Stimulated activated naive B cell treated with anti-CD40 and anti-IgM and Interleukin-4, amounts not matched to agents 10 μg/mL and 1 μg/mL and 100 μg/mL, for 72 hours (primary cell): ENCODE measurements at regions not wholly inside any gene's neighbourhood (a gene's known extent, or its start where the extent isn't known, plus 50 kb on each side); places are given as distances from the start of the nearest gene placed in this dataset.
"Not testable (repeated sequence)": the region's sequence is repeated elsewhere in the genome, so short reads cannot be mapped to it uniquely, and the experiment has no call there.

ENCODE experiments used
- ATAC-seq, 2 donors: fragments of 150-1000 bp; cut with Tn5 transposase; replicated peaks; 2 replicates each; pipeline ENCODE4 v1.10.0; 2021; ENCODE audit warnings: moderate library complexity in 1 of 2
- DNase-seq: peaks from one replicate; pipeline ENCODE4 v3.0.0; 2021
- H3K27ac Mint-ChIP-seq: one replicate; pipeline ENCODE4 v1.8.0; 2022; ENCODE audit warnings: mild to moderate bottlenecking, mixed read lengths
- H3K27me3 Mint-ChIP-seq, 2 donors: one replicate each; pipeline ENCODE4 v1.8.0; 2022; ENCODE audit warnings: mixed read lengths in 2 of 2
- H3K36me3 Mint-ChIP-seq, 2 donors: one replicate each; pipeline ENCODE4 v1.8.0; 2022; ENCODE audit warnings: mixed read lengths in 2 of 2, mild to moderate bottlenecking in 1 of 2
- H3K4me1 Mint-ChIP-seq, 2 donors: one replicate each; pipeline ENCODE4 v1.8.0; 2022; ENCODE audit warnings: mixed read lengths in 2 of 2, mild to moderate bottlenecking in 1 of 2
- H3K4me3 Mint-ChIP-seq, 2 donors: one replicate each; pipeline ENCODE4 v1.8.0; 2022; ENCODE audit warnings: mild to moderate bottlenecking in 2 of 2, mixed read lengths in 2 of 2, moderate library complexity in 1 of 2
- H3K9me3 Mint-ChIP-seq, 2 donors: one replicate each; pipeline ENCODE4 v1.8.0; 2022; ENCODE audit warnings: mixed read lengths in 2 of 2, mild to moderate bottlenecking in 1 of 2

- DNase-seq (no peak), ATAC-seq (no peak)
- H3K27me3 Mint-ChIP-seq = no peaks in the 10 kb centered on the region
- H3K36me3 Mint-ChIP-seq = no peaks in the 10 kb centered on the region
- H3K9me3 Mint-ChIP-seq = no peaks in the 10 kb centered on the region
- no peak overlapping the region for H3K4me3 Mint-ChIP-seq
- no peaks in the 10 kb centered on the region for H3K4me1 Mint-ChIP-seq
- no peak overlapping the region for H3K27ac Mint-ChIP-seq
Observed at GRCh38 chr4:109378511-109378910, 55.1 kb upstream of the SEC24B start.

DNA sequence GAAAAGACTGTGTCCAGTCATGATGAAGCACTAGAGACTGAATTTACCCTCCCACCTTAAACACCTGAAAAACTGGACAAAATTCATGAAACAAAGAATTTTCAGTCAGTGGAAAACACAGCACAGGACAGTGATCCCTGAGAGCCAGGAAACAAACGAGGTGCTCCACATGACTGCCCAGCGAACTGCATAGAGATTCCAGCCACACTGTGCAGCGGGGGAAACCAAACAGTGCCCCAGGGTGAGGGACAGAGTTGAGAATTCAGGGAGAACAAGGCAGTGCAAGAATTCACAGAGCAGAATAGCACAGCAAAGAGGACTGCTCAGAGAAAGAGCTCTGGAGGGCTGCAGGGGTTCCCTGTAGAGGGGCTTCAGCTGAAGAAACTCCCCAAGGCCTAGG lies 55.5 kb upstream of the SEC24B start:
- ATAC-seq (no peak), DNase-seq (no peak)
- Mint-ChIP-seq H3K36me3 (no peaks in the 10 kb centered on the region), H3K9me3 (no peaks in the 10 kb centered on the region), H3K27ac (no peak overlapping the region), H3K27me3 (no peaks in the 10 kb centered on the region), H3K4me3 (no peak overlapping the region), H3K4me1 (no peaks in the 10 kb centered on the region)

- Mint-ChIP-seq H3K36me3 (no peaks in the 10 kb centered on the region), H3K4me3 (no peak overlapping the region), H3K27ac (no peak overlapping the region), H3K4me1 (no peaks in the 10 kb centered on the region), H3K27me3 (peaks cover 0 to 6% of the 10 kb centered on the region in 2 donors), H3K9me3 (no peaks in the 10 kb centered on the region)
- DNase-seq = no peak
- ATAC-seq = no peak
Observed at GRCh38 chr4:109375778-109376414, 57.7 kb upstream of the SEC24B start.

DNA sequence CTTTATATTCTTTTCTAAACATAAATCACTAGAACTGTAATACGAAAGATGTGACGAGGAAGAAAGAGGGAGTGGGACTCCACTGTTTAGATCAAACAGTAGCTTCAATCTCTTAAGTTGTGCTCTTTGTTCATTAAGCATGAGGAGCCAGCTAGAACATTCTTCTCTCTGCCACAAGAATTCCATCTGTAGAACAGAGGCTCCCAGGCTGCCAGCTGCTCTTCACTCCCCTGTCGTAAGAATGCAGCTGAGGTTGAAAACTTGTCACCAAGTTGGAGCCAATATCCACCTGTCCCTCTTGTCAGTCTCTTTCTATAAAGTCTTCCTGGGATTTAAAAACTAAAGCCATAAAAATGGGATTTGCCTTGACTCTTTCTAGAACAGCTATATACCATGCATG lies 65.0 kb upstream of the SEC24B start:
- peaks cover 8 to 16% of the 10 kb centered on the region in 2 donors for H3K27me3 Mint-ChIP-seq
- H3K4me1 Mint-ChIP-seq = no peaks in the 10 kb centered on the region
- no peak overlapping the region for H3K27ac Mint-ChIP-seq
- H3K4me3 Mint-ChIP-seq = no peak overlapping the region
- DNase-seq (no peak), ATAC-seq (no peak)
- no peaks in the 10 kb centered on the region for H3K9me3 Mint-ChIP-seq
- no peaks in the 10 kb centered on the region for H3K36me3 Mint-ChIP-seq

DNA sequence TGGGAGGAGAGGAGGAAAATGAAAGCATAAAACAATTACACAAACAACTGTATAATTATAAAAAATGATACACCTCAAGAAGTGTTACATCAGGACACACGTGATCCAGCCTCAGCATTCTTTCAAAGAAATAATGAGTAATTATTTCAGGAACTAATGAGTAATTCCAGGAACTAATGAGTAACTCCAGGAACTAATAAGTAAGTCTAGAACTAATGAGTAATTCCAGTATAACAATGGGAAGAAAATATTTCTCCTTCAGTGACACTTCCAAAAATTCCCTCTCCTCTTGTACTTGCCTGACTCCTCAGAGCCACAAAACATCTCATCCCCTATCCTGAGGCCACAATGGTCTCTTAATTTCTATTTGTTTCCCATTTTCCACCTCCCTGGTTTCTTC lies 63.5 kb upstream of the COL25A1 start:
- H3K9me3 Mint-ChIP-seq = no peaks in the 10 kb centered on the region
- no peaks in the 10 kb centered on the region for H3K4me1 Mint-ChIP-seq
- H3K27me3 Mint-ChIP-seq = peaks cover 8 to 12% of the 10 kb centered on the region in 2 donors
- no peak for DNase-seq
- H3K27ac Mint-ChIP-seq = no peak overlapping the region
- no peaks in the 10 kb centered on the region for H3K36me3 Mint-ChIP-seq
- ATAC-seq = no peak
- no peak overlapping the region for H3K4me3 Mint-ChIP-seq

DNA sequence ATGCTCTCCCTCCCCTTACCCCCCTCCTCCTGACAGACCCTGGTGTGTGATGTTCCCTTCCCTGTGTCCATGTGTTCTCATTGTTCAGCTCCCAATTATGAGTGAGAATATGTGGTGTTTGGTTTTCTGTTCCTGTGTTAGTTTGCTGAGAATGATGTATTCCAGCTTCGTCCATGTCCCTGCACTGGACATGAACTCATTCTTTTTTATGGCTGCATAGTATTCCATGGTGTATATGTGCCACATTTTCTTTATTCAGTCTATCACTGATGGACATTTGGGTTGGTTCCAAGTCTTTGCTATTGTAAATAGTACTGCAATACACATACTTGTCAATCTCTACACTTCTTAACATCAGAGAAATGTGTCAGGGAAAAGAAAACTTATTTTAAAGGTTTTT lies 62.8 kb upstream of the COL25A1 start:
- DNase-seq, H3K9me3 Mint-ChIP-seq, ATAC-seq, H3K4me3 Mint-ChIP-seq, H3K27ac Mint-ChIP-seq, H3K36me3 Mint-ChIP-seq, H3K4me1 Mint-ChIP-seq: not testable (repeated sequence)
- H3K27me3 Mint-ChIP-seq = peaks cover 8 to 14% of the 10 kb centered on the region in 2 donors

- no peak for DNase-seq
- peak; percentile 56 to 65 for ATAC-seq
- H3K27me3 Mint-ChIP-seq = peaks cover 8 to 20% of the 10 kb centered on the region in 2 donors
- H3K4me1 Mint-ChIP-seq = peaks cover 2 to 4% of the 10 kb centered on the region in 2 donors
- no peaks in the 10 kb centered on the region for H3K36me3 Mint-ChIP-seq
- H3K27ac Mint-ChIP-seq = no peak overlapping the region
- H3K9me3 Mint-ChIP-seq = no peaks in the 10 kb centered on the region
- H3K4me3 Mint-ChIP-seq = no peak overlapping the region
Observed at GRCh38 chr4:109359040-109359646, 56.7 kb upstream of the COL25A1 start.

- no peak for ATAC-seq
- no peak overlapping the region for H3K4me3 Mint-ChIP-seq
- H3K27me3 Mint-ChIP-seq = peaks cover 8 to 32% of the 10 kb centered on the region in 2 donors
Observed at GRCh38 chr4:109355835-109356234, 53.4 kb upstream of the COL25A1 start.

GRCh38 chr4:109352941-109353340 lies 50.5 kb upstream of the COL25A1 start:
- peaks cover 11 to 35% of the 10 kb centered on the region in 2 donors for H3K27me3 Mint-ChIP-seq
- H3K27ac Mint-ChIP-seq = no peak overlapping the region
- no peaks in the 10 kb centered on the region for H3K36me3 Mint-ChIP-seq
- H3K4me3 Mint-ChIP-seq = no peak overlapping the region
- DNase-seq (no peak), ATAC-seq (no peak)
- peaks cover 1 to 3% of the 10 kb centered on the region in 2 donors for H3K9me3 Mint-ChIP-seq
- H3K4me1 Mint-ChIP-seq = peaks cover 0 to 2% of the 10 kb centered on the region in 2 donors

More at GRCh38 chr4:109355835-109356234, 53.4 kb upstream of the COL25A1 start:
- DNase-seq = no peak
- Mint-ChIP-seq H3K9me3 (no peaks in the 10 kb centered on the region), H3K36me3 (no peaks in the 10 kb centered on the region), H3K4me1 (peaks cover 2 to 4% of the 10 kb centered on the region in 2 donors), H3K27ac (no peak overlapping the region)
